Cardiac septum (tissue), 1 donor: ENCODE measurements at regions not wholly inside any gene's neighbourhood (a gene's known extent, or its start where the extent isn't known, plus 50 kb on each side); places are given as distances from the start of the nearest gene placed in this dataset.
"Not testable (repeated sequence)": the region's sequence is repeated elsewhere in the genome, so short reads cannot be mapped to it uniquely, and the experiment has no call there.

Source experiments
- DNase-seq: peaks from one replicate; pipeline ENCODE4 v3.0.0-alpha.2; 2020; ENCODE audit warnings: low spot score
- intact Hi-C: fragments of 100-400 bp; cut with DNase I; formaldehyde crosslinking; loops from one replicate; pipeline ENCODE4 v1.14.0; 2022
- donor health status: DM: no; HTN: no; CAD: no.

- intact Hi-C loops, result no loop called here
- DNase-seq, result no peak
Measured at GRCh38 chr14:27623782-27624181, 1025.9 kb upstream of the NOVA1 start.

- intact Hi-C loops, result no loop called here
- no peak for DNase-seq
Measured at GRCh38 chr14:27634056-27634970, 1036.5 kb upstream of the NOVA1 start.

- intact Hi-C loops, DNase-seq: not testable (repeated sequence)
Measured at GRCh38 chr14:27640688-27641087, 1042.9 kb upstream of the NOVA1 start.

- DNase-seq, result no peak
- intact Hi-C loops, result no loop called here
Measured at GRCh38 chr14:27642251-27642866, 1044.5 kb upstream of the NOVA1 start.

GRCh38 chr14:27660683-27661082 is 1062.8 kb upstream of the NOVA1 start:
- intact Hi-C loops, result no loop called here
- DNase-seq, result no peak

GRCh38 chr14:27668531-27668930 is 1070.7 kb upstream of the NOVA1 start:
- intact Hi-C loops, result no loop called here
- DNase-seq, result no peak

GRCh38 chr14:27672047-27672446 is 1074.2 kb upstream of the NOVA1 start:
- intact Hi-C loops, result no loop called here
- no peak for DNase-seq

- DNase-seq, intact Hi-C loops: not testable (repeated sequence)
Measured at GRCh38 chr14:27672811-27673737, 1075.2 kb upstream of the NOVA1 start.

GRCh38 chr14:27686137-27686536 is 1080.5 kb upstream of the FOXG1 start:
- DNase-seq, result no peak
- intact Hi-C loops, result no loop called here

- DNase-seq, result no peak
- intact Hi-C loops, result no loop called here
Measured at GRCh38 chr14:27688841-27689444, 1077.6 kb upstream of the FOXG1 start.

GRCh38 chr14:27712364-27712763 is 1054.2 kb upstream of the FOXG1 start:
- intact Hi-C loops, result no loop called here
- DNase-seq, result no peak

GRCh38 chr14:27715561-27715960 is 1051.0 kb upstream of the FOXG1 start:
- intact Hi-C loops, result no loop called here
- DNase-seq, result no peak

GRCh38 chr14:27721760-27722159 is 1044.8 kb upstream of the FOXG1 start:
- DNase-seq, result no peak
- intact Hi-C loops, result no loop called here

GRCh38 chr14:27725482-27725881 is 1041.1 kb upstream of the FOXG1 start:
- intact Hi-C loops, result no loop called here
- DNase-seq, result no peak

GRCh38 chr14:27727251-27727770 is 1039.3 kb upstream of the FOXG1 start:
- no peak for DNase-seq
- intact Hi-C loops, result no loop called here

- no peak for DNase-seq
- intact Hi-C loops, result no loop called here
Measured at GRCh38 chr14:27730204-27730603, 1036.4 kb upstream of the FOXG1 start.

- DNase-seq, result no peak
- intact Hi-C loops, result no loop called here
Measured at GRCh38 chr14:27739657-27740156, 1026.9 kb upstream of the FOXG1 start.

- DNase-seq, result no peak
- intact Hi-C loops, result no loop called here
Measured at GRCh38 chr14:27750114-27750513, 1016.5 kb upstream of the FOXG1 start.

GRCh38 chr14:27757642-27758041 is 1008.9 kb upstream of the FOXG1 start:
- intact Hi-C loops, DNase-seq: not testable (repeated sequence)
